Trophoblast cell (in vitro differentiated cells and primary cell): ENCODE measurements at regions not wholly inside any gene's neighbourhood (a gene's known extent, or its start where the extent isn't known, plus 50 kb on each side); places are given as distances from the start of the nearest gene placed in this dataset.

Experiments
- DNase-seq, 2 donors: peaks; one replicate each; pipeline ENCODE4 v3.0.0-alpha.2; 2016
- H2AFZ ChIP-seq: 2 replicates; pipeline ENCODE4 v1.6.1; 2013; ENCODE audit warnings: low read length, moderate library complexity, mild to moderate bottlenecking; ENCODE audit not compliant: insufficient read depth, poor library complexity
- H2AK5ac ChIP-seq: 2 replicates; pipeline ENCODE4 v1.6.1; 2013; ENCODE audit warnings: mild to moderate bottlenecking, low read length
- H2BK120ac ChIP-seq: 2 replicates; pipeline ENCODE4 v1.6.1; 2013; ENCODE audit warnings: low read length, mild to moderate bottlenecking, moderate library complexity; ENCODE audit not compliant: insufficient read depth, poor library complexity
- H2BK12ac ChIP-seq: 2 replicates; pipeline ENCODE4 v1.6.1; 2013; ENCODE audit warnings: mild to moderate bottlenecking, low read length, moderate library complexity
- H2BK5ac ChIP-seq: 2 replicates; pipeline ENCODE4 v1.6.1; 2013; ENCODE audit warnings: low read length, low read depth, moderate library complexity, mild to moderate bottlenecking; ENCODE audit not compliant: poor library complexity
- H3K14ac ChIP-seq: 2 replicates; pipeline ENCODE4 v1.6.1; 2013; ENCODE audit warnings: mild to moderate bottlenecking, low read length
- H3K18ac ChIP-seq: 2 replicates; pipeline ENCODE4 v1.6.1; 2013; ENCODE audit warnings: mild to moderate bottlenecking, low read length
- H3K23ac ChIP-seq: 2 replicates; pipeline ENCODE4 v1.6.1; 2013; ENCODE audit warnings: low read length
- H3K27ac ChIP-seq: 2 replicates; pipeline ENCODE4 v1.5.1; 2013; ENCODE audit warnings: low read depth, mild to moderate bottlenecking, inconsistent platforms, low read length, moderate library complexity
- H3K27me3 ChIP-seq: 2 replicates; pipeline ENCODE4 v1.6.1; 2013; ENCODE audit warnings: inconsistent platforms, mild to moderate bottlenecking, low read length, moderate library complexity; ENCODE audit not compliant: insufficient read depth
- H3K36me3 ChIP-seq, 2 experiments: 1 replicate in 1 of 2; 2 replicates in 1 of 2; pipeline ENCODE4 v1.6.1; 2013; ENCODE audit warnings: low read length in 2 of 2, mild to moderate bottlenecking in 2 of 2, moderate library complexity in 1 of 2; ENCODE audit not compliant: insufficient read depth in 2 of 2, control insufficient read depth in 1 of 2
- H3K4ac ChIP-seq: 2 replicates; pipeline ENCODE4 v1.6.1; 2013; ENCODE audit warnings: low read depth, mild to moderate bottlenecking, low read length, moderate library complexity
- H3K4me1 ChIP-seq, 2 experiments: 1 replicate in 1 of 2; 2 replicates in 1 of 2; pipeline ENCODE4 v1.6.1; 2013; ENCODE audit warnings: low read length in 2 of 2, mild to moderate bottlenecking in 2 of 2, moderate library complexity in 1 of 2; ENCODE audit not compliant: insufficient read depth in 2 of 2, control insufficient read depth in 1 of 2
- H3K4me2 ChIP-seq: 2 replicates; pipeline ENCODE4 v1.6.1; 2013; ENCODE audit warnings: inconsistent platforms, mild to moderate bottlenecking, low read length, moderate library complexity
- H3K4me3 ChIP-seq: 2 replicates; pipeline ENCODE4 v1.5.1; 2013; ENCODE audit warnings: mild to moderate bottlenecking, low read depth, low read length, inconsistent platforms
- H3K79me1 ChIP-seq: one replicate; pipeline ENCODE4 v1.6.1; 2013; ENCODE audit warnings: low read length
- H3K79me2 ChIP-seq: 2 replicates; pipeline ENCODE4 v1.6.1; 2013; ENCODE audit warnings: low read length, mild to moderate bottlenecking; ENCODE audit not compliant: control insufficient read depth, insufficient read depth, poor library complexity
- H3K9ac ChIP-seq: 2 replicates; pipeline ENCODE4 v1.6.1; 2013; ENCODE audit warnings: mild to moderate bottlenecking, low read length
- H3K9me3 ChIP-seq: 2 replicates; pipeline ENCODE4 v1.6.1; 2013; ENCODE audit warnings: low read depth, mild to moderate bottlenecking, control low read depth, inconsistent platforms, low read length; ENCODE audit not compliant: insufficient read depth
- H4K12ac ChIP-seq: 2 replicates; pipeline ENCODE4 v1.6.1; 2013; ENCODE audit warnings: low read depth, mild to moderate bottlenecking, low read length, moderate library complexity
- H4K8ac ChIP-seq: 2 replicates; pipeline ENCODE4 v1.6.1; 2013; ENCODE audit warnings: low read depth, mild to moderate bottlenecking, low read length, moderate library complexity
- H4K91ac ChIP-seq: one replicate; pipeline ENCODE4 v1.6.1; 2013; ENCODE audit warnings: low read depth, mild to moderate bottlenecking, low read length, moderate library complexity
- WGBS: extraction: QIAGEN DNeasy Blood & Tissue Kit; methylation state at CpG from one replicate; pipeline ENCODE4 v1.1.7; 2013; ENCODE audit warnings: missing lambda C conversion rate; ENCODE audit not compliant: insufficient read length, insufficient coverage; ENCODE audit errors: extremely low coverage; 5-methylcytosine and 5-hydroxymethylcytosine counted together

DNA sequence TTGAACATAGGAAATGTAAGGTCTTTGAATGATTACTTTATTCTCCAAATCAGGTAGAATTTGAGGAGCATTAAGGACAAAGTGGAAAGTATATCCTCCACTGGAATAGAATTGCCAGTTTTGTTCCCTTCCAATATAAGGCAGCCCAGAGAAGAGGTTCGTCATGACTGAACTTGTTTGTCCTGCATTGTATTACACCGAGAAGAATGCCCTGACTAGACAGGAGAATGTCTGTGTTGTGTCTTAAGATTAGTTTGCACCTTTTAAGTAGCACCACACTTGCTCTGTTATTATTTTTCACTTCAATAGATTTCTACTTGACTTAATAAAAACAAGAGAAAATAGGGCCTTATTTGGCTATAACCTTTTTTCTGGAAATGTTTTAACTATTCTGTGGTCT lies 586.2 kb upstream of the PTGER4 start:
- no peak overlapping the region for H3K14ac ChIP-seq
- H2BK12ac ChIP-seq: no peak overlapping the region
- H3K18ac ChIP-seq: no peak overlapping the region
- no peak overlapping the region for H2BK120ac ChIP-seq
- no peak overlapping the region for H2BK5ac ChIP-seq
- H2AFZ ChIP-seq: no peak overlapping the region
- H3K27ac ChIP-seq: no peak overlapping the region
- no peak overlapping the region for H3K9ac ChIP-seq
- no peaks in the 10 kb centered on the region for H3K36me3 ChIP-seq
- no peak overlapping the region for H2AK5ac ChIP-seq
- no peak overlapping the region for H4K8ac ChIP-seq
- no CpG with 5 or more reads among the region's 2 CpGs for WGBS
- H4K12ac ChIP-seq: no peak overlapping the region
- no peak overlapping the region for H3K4ac ChIP-seq
- no peak for DNase-seq
- no peaks in the 10 kb centered on the region for H3K4me1 ChIP-seq
- H3K79me1 ChIP-seq: no peaks in the 10 kb centered on the region
- H3K9me3 ChIP-seq: no peaks in the 10 kb centered on the region
- no peak overlapping the region for H3K4me3 ChIP-seq
- H3K4me2 ChIP-seq: no peak overlapping the region
- H3K27me3 ChIP-seq: no peaks in the 10 kb centered on the region
- H4K91ac ChIP-seq: no peak overlapping the region
- H3K23ac ChIP-seq: no peak overlapping the region
- no peaks in the 10 kb centered on the region for H3K79me2 ChIP-seq

DNA sequence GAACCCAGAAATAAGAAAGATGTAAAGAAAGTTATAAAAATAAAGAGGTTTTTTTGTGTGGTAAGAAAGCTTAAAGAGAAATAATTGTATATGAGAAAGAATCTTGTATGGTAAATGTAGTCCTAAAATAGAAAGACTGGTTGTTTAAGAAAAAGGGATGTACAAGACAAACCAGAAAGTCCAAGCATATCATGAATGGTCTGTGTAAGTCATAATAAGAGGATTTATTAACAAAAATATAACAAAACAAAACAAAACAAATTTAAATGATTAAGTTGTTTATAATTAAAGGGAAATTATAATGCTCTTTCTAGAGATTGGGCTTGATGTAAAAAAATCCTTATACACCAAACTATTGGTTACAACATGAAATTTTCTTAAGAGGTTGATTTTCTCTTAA lies 590.4 kb upstream of the PTGER4 start:
- no peak overlapping the region for H3K4me3 ChIP-seq
- no peak overlapping the region for H2AK5ac ChIP-seq
- no peak overlapping the region for H4K12ac ChIP-seq
- no peak overlapping the region for H4K91ac ChIP-seq
- H2AFZ ChIP-seq: no peak overlapping the region
- no peaks in the 10 kb centered on the region for H3K27me3 ChIP-seq
- H2BK5ac ChIP-seq: no peak overlapping the region
- H3K23ac ChIP-seq: no peak overlapping the region
- no peak for DNase-seq
- H3K4ac ChIP-seq: no peak overlapping the region
- no peak overlapping the region for H2BK120ac ChIP-seq
- H3K79me2 ChIP-seq: no peaks in the 10 kb centered on the region
- no peaks in the 10 kb centered on the region for H3K79me1 ChIP-seq
- H3K9me3 ChIP-seq: peaks cover 1% of the 10 kb centered on the region
- H4K8ac ChIP-seq: no peak overlapping the region
- no peaks in the 10 kb centered on the region for H3K4me1 ChIP-seq
- H3K27ac ChIP-seq: no peak overlapping the region
- H3K14ac ChIP-seq: no peak overlapping the region
- H2BK12ac ChIP-seq: no peak overlapping the region
- no peak overlapping the region for H3K9ac ChIP-seq
- H3K36me3 ChIP-seq: no peaks in the 10 kb centered on the region
- H3K18ac ChIP-seq: no peak overlapping the region
- no peak overlapping the region for H3K4me2 ChIP-seq

DNA sequence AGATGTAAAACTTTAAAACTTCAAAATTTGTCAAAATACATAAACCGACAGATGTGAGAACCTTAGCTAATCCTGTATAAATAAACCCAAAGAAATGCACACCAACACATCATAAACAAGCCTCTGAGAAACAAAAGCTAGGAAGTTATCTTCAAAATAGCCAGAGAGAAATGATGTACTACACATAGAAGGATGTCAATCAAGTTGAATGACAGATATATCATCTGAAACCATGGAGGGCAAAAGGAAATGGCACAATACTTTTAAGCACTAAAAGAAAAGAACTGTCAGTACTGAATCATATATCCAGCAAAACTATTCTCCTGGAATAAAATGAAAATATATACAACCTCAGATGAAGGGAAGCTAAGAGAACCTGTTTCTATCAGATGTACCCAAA lies 595.1 kb upstream of the PTGER4 start:
- H3K27me3 ChIP-seq: no peaks in the 10 kb centered on the region
- H4K8ac ChIP-seq: no peak overlapping the region
- no peak overlapping the region for H2BK120ac ChIP-seq
- no peaks in the 10 kb centered on the region for H3K79me1 ChIP-seq
- H2BK5ac ChIP-seq: no peak overlapping the region
- no peak overlapping the region for H2BK12ac ChIP-seq
- H3K4me1 ChIP-seq: no peaks in the 10 kb centered on the region
- no peak overlapping the region for H2AK5ac ChIP-seq
- H3K4ac ChIP-seq: no peak overlapping the region
- no peaks in the 10 kb centered on the region for H3K79me2 ChIP-seq
- no peak overlapping the region for H2AFZ ChIP-seq
- H3K23ac ChIP-seq: no peak overlapping the region
- H3K18ac ChIP-seq: no peak overlapping the region
- no peak overlapping the region for H3K4me3 ChIP-seq
- no peak overlapping the region for H4K12ac ChIP-seq
- H3K4me2 ChIP-seq: no peak overlapping the region
- no peak overlapping the region for H4K91ac ChIP-seq
- H3K36me3 ChIP-seq: no peaks in the 10 kb centered on the region
- peaks cover 1% of the 10 kb centered on the region for H3K9me3 ChIP-seq
- DNase-seq: no peak
- no peak overlapping the region for H3K9ac ChIP-seq
- no CpG with 5 or more reads among the region's 1 CpG for WGBS
- H3K14ac ChIP-seq: no peak overlapping the region
- H3K27ac ChIP-seq: no peak overlapping the region

DNA sequence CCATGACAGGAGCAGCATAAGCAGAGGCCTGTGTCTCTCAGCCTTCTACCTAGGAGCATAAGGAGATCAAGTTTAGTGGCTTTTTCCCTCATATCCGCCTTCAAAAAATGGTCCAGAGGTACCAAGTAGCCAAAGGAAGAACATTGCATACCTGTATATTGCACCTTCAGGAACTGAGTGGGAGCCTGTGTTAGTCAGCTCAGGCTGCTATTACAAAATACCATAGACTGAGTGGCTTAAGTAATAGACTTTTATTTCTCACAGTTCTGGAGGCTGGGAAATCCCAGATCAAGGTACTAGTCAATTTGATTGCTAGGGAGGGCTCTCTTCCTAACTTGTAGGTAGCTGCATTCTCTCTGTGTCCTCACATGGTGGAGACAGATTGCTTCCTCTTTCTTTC lies 597.4 kb upstream of the PTGER4 start:
- Histone ChIP-seq H2BK5ac (no peak overlapping the region), H4K91ac (no peak overlapping the region), H3K23ac (no peak overlapping the region), H3K4me2 (no peak overlapping the region), H2AFZ (no peak overlapping the region), H3K18ac (no peak overlapping the region), H3K27ac (no peak overlapping the region), H2BK12ac (no peak overlapping the region), H2AK5ac (no peak overlapping the region), H2BK120ac (no peak overlapping the region), H4K8ac (no peak overlapping the region), H3K14ac (no peak overlapping the region), H4K12ac (no peak overlapping the region), H3K79me2 (no peaks in the 10 kb centered on the region), H3K9ac (no peak overlapping the region), H3K4me3 (no peak overlapping the region), H3K27me3 (no peaks in the 10 kb centered on the region), H3K36me3 (no peaks in the 10 kb centered on the region), H3K4me1 (no peaks in the 10 kb centered on the region), H3K4ac (no peak overlapping the region), H3K79me1 (no peaks in the 10 kb centered on the region), H3K9me3 (no peaks in the 10 kb centered on the region)
- DNase-seq: no peak
- WGBS: no CpG with 5 or more reads among the region's 1 CpG

DNA sequence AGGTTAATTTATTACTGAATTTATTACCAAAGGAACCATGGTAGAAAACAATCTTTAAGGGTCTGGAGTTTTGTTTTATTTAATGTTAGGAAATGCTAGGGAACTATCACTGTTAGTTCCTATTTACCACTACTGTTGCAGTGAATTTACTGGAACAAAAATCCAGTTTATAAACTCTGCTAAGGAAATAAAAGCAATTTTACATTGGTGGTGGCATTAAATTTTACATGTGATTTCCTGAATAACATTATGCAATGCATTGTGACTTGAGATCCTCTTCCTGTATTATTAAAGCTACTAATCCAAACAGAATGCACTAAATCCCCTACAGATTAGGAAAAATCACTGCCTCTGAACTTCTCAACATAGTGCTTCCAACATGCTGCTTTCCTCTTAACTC lies 599.5 kb upstream of the PTGER4 start:
- Histone ChIP-seq H3K9ac (no peak overlapping the region), H4K12ac (no peak overlapping the region), H3K18ac (no peak overlapping the region), H2BK12ac (no peak overlapping the region), H4K8ac (no peak overlapping the region), H2BK5ac (no peak overlapping the region), H2BK120ac (no peak overlapping the region), H3K9me3 (no peaks in the 10 kb centered on the region), H3K14ac (no peak overlapping the region), H3K27ac (no peak overlapping the region), H2AK5ac (no peak overlapping the region), H3K4me2 (no peak overlapping the region), H2AFZ (no peak overlapping the region), H3K27me3 (no peaks in the 10 kb centered on the region), H3K4me1 (no peaks in the 10 kb centered on the region), H3K36me3 (no peaks in the 10 kb centered on the region), H3K4ac (no peak overlapping the region), H3K79me2 (no peaks in the 10 kb centered on the region), H4K91ac (no peak overlapping the region), H3K4me3 (no peak overlapping the region), H3K23ac (no peak overlapping the region), H3K79me1 (no peaks in the 10 kb centered on the region)
- no peak for DNase-seq
